HepG2 (cell line): ENCODE measurements at regions not wholly inside any gene's neighbourhood (a gene's known extent, or its start where the extent isn't known, plus 50 kb on each side); places are given as distances from the start of the nearest gene placed in this dataset.

Source experiments
- ATAC-seq: fragments of 200-7000 bp; cut with Tn5 transposase; 3 replicates; pipeline ENCODE4 v1.9.1; 2020; ENCODE audit warnings: mild to moderate bottlenecking, moderate library complexity
- BruUV-seq: library from RNA; stranded (reverse); fragments of 400-500 nt; replicated peaks from 2 replicates; lab custom pipeline; 2021; lab: Mats Ljungman, UMichigan
- CTCF ChIA-PET: fragments of 300-600 bp; formaldehyde crosslinking; extraction: SDS; loops from one replicate; lab custom pipeline; 2021; ENCODE audit warnings: low total read pairs, inconsistent platforms, low intra/inter-chr PET ratio; lab: Yijun Ruan, JAX
- POLR2A ChIA-PET: fragments of 350-600 bp; sonication (Branson Sonifier 250); formaldehyde crosslinking; loops from one replicate; lab custom pipeline; 2020; ENCODE audit warnings: antibody characterized with exemption, inconsistent platforms; lab: Yijun Ruan, JAX
- DNase-seq: peaks from one replicate; pipeline ENCODE4 v3.0.0-alpha.2; 2015; ENCODE audit warnings: low spot score
- FAIRE-seq: peaks from 3 replicates; lab custom pipeline; 2011; peaks lifted over from hg19 to GRCh38; lab: Jason Lieb, UNC
- H2AFZ ChIP-seq: one replicate; pipeline ENCODE4 v1.6.1; 2011; ENCODE audit warnings: low read length, inconsistent platforms
- H3K27ac ChIP-seq: fragments of 300-600 bp; 3 replicates; pipeline ENCODE4 v1.8.0; 2011; ENCODE audit warnings: mixed run types, mild to moderate bottlenecking, mixed read lengths, low read length, inconsistent platforms; ENCODE audit not compliant: insufficient read depth; ENCODE audit errors: extremely low read length
- H3K27me3 ChIP-seq, 2 experiments: fragments of 200-600 bp in 1 of 2; 2 replicates in 1 of 2; 3 replicates in 1 of 2; pipeline versions ENCODE4 v1.6.0 to v1.8.0; 2011; ENCODE audit warnings: low read length in 2 of 2, mild to moderate bottlenecking in 2 of 2, moderate library complexity in 2 of 2, inconsistent platforms in 1 of 2; ENCODE audit not compliant: insufficient read depth in 2 of 2, control insufficient read depth in 1 of 2
- H3K36me3 ChIP-seq, 2 experiments: fragments of 200-600 bp in 1 of 2; replicated peaks in 1 of 2; 2 replicates in 1 of 2; 3 replicates in 1 of 2; pipeline versions ENCODE4 v1.5.1 to v1.8.0; 2011; ENCODE audit warnings: low read length in 2 of 2, inconsistent platforms in 1 of 2; ENCODE audit not compliant: insufficient read depth in 2 of 2, control insufficient read depth in 1 of 2
- H3K4me1 ChIP-seq: 2 replicates; pipeline ENCODE4 v1.5.1; 2012; ENCODE audit warnings: low read length, inconsistent platforms; ENCODE audit not compliant: insufficient read depth
- H3K4me2 ChIP-seq: 2 replicates; pipeline ENCODE4 v1.6.0; 2011; ENCODE audit warnings: low read depth, low read length, inconsistent platforms
- H3K4me3 ChIP-seq, 3 experiments: fragments of 200-600 bp in 1 of 3; sonication (generic), shearing (Covaris generic) in 1 of 3; replicated peaks in 1 of 3; 2 replicates each; pipeline ENCODE4 v1.5.1; 2011 to 2016; ENCODE audit warnings: low read length in 3 of 3, inconsistent platforms in 2 of 3, low read depth in 2 of 3, mild to moderate bottlenecking in 2 of 3, control low read depth in 1 of 3, mixed read lengths in 1 of 3; ENCODE audit not compliant: insufficient read depth in 1 of 3
- H3K79me2 ChIP-seq: one replicate; pipeline ENCODE4 v1.6.1; 2011; ENCODE audit warnings: low read length, inconsistent platforms; ENCODE audit not compliant: insufficient read depth
- H3K9ac ChIP-seq: 2 replicates; pipeline ENCODE4 v1.6.0; 2011; ENCODE audit warnings: mild to moderate bottlenecking, low read depth, low read length, inconsistent platforms; ENCODE audit not compliant: insufficient read depth
- H3K9me3 ChIP-seq: 2 replicates; pipeline ENCODE4 v1.5.1; 2012; ENCODE audit warnings: mild to moderate bottlenecking, low read length
- H4K20me1 ChIP-seq: 2 replicates; pipeline ENCODE4 v1.6.0; 2011; ENCODE audit warnings: inconsistent platforms, mild to moderate bottlenecking, low read length, moderate library complexity; ENCODE audit not compliant: insufficient read depth
- CBX1 ChIP-seq: IDR thresholded peaks from one replicate; pipeline ENCODE4 v1.6.1; 2016; ENCODE audit warnings: antibody characterized with exemption, low read depth
- HMGXB4 ChIP-seq, 2 experiments: sonication (generic) in 1 of 2; formaldehyde crosslinking in 1 of 2; IDR thresholded peaks; 2 replicates each; pipeline versions ENCODE4 v1.4.0 to v1.6.1; 2018 to 2020; ENCODE audit warnings: missing genetic modification reagents in 2 of 2, borderline replicate concordance in 1 of 2, low read depth in 1 of 2, mild to moderate bottlenecking in 1 of 2, missing biosample characterization in 1 of 2
- HNRNPLL ChIP-seq: fragments of 200-400 bp; formaldehyde crosslinking; IDR thresholded peaks from 2 replicates; pipeline ENCODE4 v1.6.1; 2017; ENCODE audit warnings: mild to moderate bottlenecking, low read depth, low read length; ENCODE audit not compliant: poor library complexity, severe bottlenecking
- MLXIP ChIP-seq: sonication (generic); formaldehyde crosslinking; IDR thresholded peaks from 2 replicates; pipeline ENCODE4 v1.9.0; 2021; ENCODE audit warnings: missing genetic modification reagents, borderline replicate concordance
- MYNN ChIP-seq: sonication (generic); formaldehyde crosslinking; IDR thresholded peaks from 2 replicates; pipeline ENCODE4 v1.4.0; 2020; ENCODE audit warnings: mild to moderate bottlenecking, low read depth, missing genetic modification reagents
- NFYB ChIP-seq: sonication (generic); formaldehyde crosslinking; IDR thresholded peaks from 2 replicates; pipeline ENCODE4 v1.4.0; 2020; ENCODE audit warnings: missing genetic modification reagents
- PHF8 ChIP-seq: sonication (generic); formaldehyde crosslinking; IDR thresholded peaks from 2 replicates; pipeline ENCODE4 v1.5.0; 2020; ENCODE audit warnings: missing genetic modification reagents
- REL ChIP-seq: sonication (generic); formaldehyde crosslinking; conservative IDR thresholded peaks from 2 replicates; pipeline ENCODE4 v1.8.0; 2022; ENCODE audit warnings: mild to moderate bottlenecking, missing genetic modification reagents, moderate library complexity
- SMARCC2 ChIP-seq: fragments of 450-650 bp; IDR thresholded peaks from 2 replicates; pipeline ENCODE4 v1.6.1; 2017; ENCODE audit warnings: antibody characterized with exemption, mild to moderate bottlenecking
- TRIM24 ChIP-seq: sonication (generic); formaldehyde crosslinking; IDR thresholded peaks from 2 replicates; pipeline ENCODE4 v1.8.0; 2022; ENCODE audit warnings: mild to moderate bottlenecking, missing genetic modification reagents
- ZBTB46 ChIP-seq: sonication (generic); formaldehyde crosslinking; IDR thresholded peaks from 2 replicates; pipeline ENCODE4 v1.4.0; 2020; ENCODE audit warnings: mild to moderate bottlenecking, missing genetic modification reagents, borderline replicate concordance
- ZNF33B ChIP-seq: sonication (generic); formaldehyde crosslinking; IDR thresholded peaks from 2 replicates; pipeline ENCODE4 v1.5.1; 2020; ENCODE audit warnings: mild to moderate bottlenecking, missing genetic modification reagents
- ZNF883 ChIP-seq: sonication (generic); formaldehyde crosslinking; IDR thresholded peaks from 2 replicates; pipeline ENCODE4 v1.5.1; 2020; ENCODE audit warnings: mild to moderate bottlenecking, missing genetic modification reagents; ENCODE audit errors: not compliant biosample characterization
- WGBS: methylation state at CpG from one replicate; pipeline ENCODE4 v1.1.6; 2017; ENCODE audit warnings: low lambda C conversion rate; 5-methylcytosine and 5-hydroxymethylcytosine counted together
- in situ Hi-C: cut with HindIII; loops from 2 replicates; pipeline ENCODE4 v1.10.0; 2017; ENCODE audit warnings: low pct_unique_long_range_greater_than_20kb; ENCODE audit not compliant: extremely low pct_ligation_motif_present
- intact Hi-C: fragments of 100-400 bp; cut with micrococcal nuclease; formaldehyde crosslinking; loops from one replicate; pipeline ENCODE4 v1.10.0; 2022; ENCODE audit not compliant: unreplicated experiment

- TF ChIP-seq REL (CRISPR knock-in tag) (no peak), SMARCC2 (no peak), TRIM24 (CRISPR knock-in tag) (no peak), ZNF33B (no peak), ZBTB46 (CRISPR knock-in tag) (no peak), HNRNPLL (no peak), CBX1 (no peak), HMGXB4 (CRISPR knock-in tag; IDR thresholded peaks at IDR 0.05; ENCODE audit: borderline replicate concordance in 1 of 2, low read depth in 1 of 2) (no peak), MYNN (no peak), NFYB (CRISPR knock-in tag) (no peak), PHF8 (CRISPR knock-in tag) (no peak), ZNF883 (no peak), MLXIP (CRISPR knock-in tag) (no peak)
- no peaks in the 10 kb centered on the region for H3K27me3 ChIP-seq
- no peak overlapping the region for H3K27ac ChIP-seq
- no peaks in the 10 kb centered on the region for H3K4me1 ChIP-seq
- H3K9me3 ChIP-seq, result no peaks in the 10 kb centered on the region
- H3K4me3 ChIP-seq, result no peak overlapping the region
- no peak overlapping the region for H2AFZ ChIP-seq
- H3K9ac ChIP-seq, result no peak overlapping the region
- FAIRE-seq (no peak), DNase-seq (no peak), ATAC-seq (no peak)
- BruUV-seq, result no TSS peak
- ChIA-PET POLR2A (no interaction called here), CTCF (no interaction called here)
- H3K4me2 ChIP-seq, result no peak overlapping the region
- 12% methylated on average over 3 of the region's 3 CpGs for WGBS
- no peaks in the 10 kb centered on the region for H3K79me2 ChIP-seq
- in situ Hi-C loops, result no loop called here
- no peaks in the 10 kb centered on the region for H3K36me3 ChIP-seq
- no peaks in the 10 kb centered on the region for H4K20me1 ChIP-seq
- intact Hi-C loops, result no loop called here
These were observed 369.4 kb upstream of the NDST3 start for GRCh38 chr4:117664706-117665444.
